ENCODE measurements at regions not wholly inside any gene's neighbourhood (a gene's known extent, or its start where the extent isn't known, plus 50 kb on each side); places are given as distances from the start of the nearest gene placed in this dataset.
"Not testable (repeated sequence)": the region's sequence is repeated elsewhere in the genome, so short reads cannot be mapped to it uniquely, and the experiment has no call there.

DNA sequence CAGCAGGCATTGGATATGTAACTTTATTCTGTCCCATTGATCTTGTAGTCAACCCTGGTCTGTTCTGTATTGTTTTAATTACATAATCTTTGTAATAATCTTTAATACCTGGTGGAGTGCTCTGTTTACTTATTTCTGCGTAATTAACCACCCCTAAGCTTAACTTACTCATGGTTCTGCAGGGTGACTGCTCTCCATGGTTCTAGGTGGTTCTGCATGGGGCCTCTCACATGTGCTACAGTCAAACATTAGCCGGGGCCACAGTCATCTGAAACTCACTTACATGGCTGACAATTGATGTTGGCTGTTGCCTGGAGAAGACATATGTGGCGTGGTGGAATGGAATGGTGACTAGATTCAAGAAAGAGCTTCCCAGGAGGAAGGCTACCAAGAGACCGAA, 1709.8 kb downstream of the SPATA31A7 start:
- TF ChIP-seq CTCF (IDR thresholded peaks at IDR 0.05 in 4 of 5, conservative IDR thresholded peaks at IDR 0.05 in 1 of 5); POLR2A (IDR thresholded peaks at IDR 0.05): not testable (repeated sequence)

All from gastrocnemius medialis (tissue), 4 donors.